ENCODE measurements at regions not wholly inside any gene's neighbourhood (a gene's known extent, or its start where the extent isn't known, plus 50 kb on each side); places are given as distances from the start of the nearest gene placed in this dataset.

- no peak overlapping the region for H3K27ac ChIP-seq
- H3K9me3 ChIP-seq (replicated peaks in 1 of 3): no peaks in the 10 kb centered on the region
- intact Hi-C loops (cut with DNase I): no loop called here
- H3K36me3 ChIP-seq (replicated peaks in 1 of 2): no peaks in the 10 kb centered on the region
- TF ChIP-seq POLR2A (IDR thresholded peaks at IDR 0.05): no peak
- no peak for TF ChIP-seq CTCF (IDR thresholded peaks at IDR 0.05)
- H3K4me1 ChIP-seq (replicated peaks in 1 of 2): no peaks in the 10 kb centered on the region
- DNase-seq: no peak
- no peaks in the 10 kb centered on the region for H3K27me3 ChIP-seq
- no peak overlapping the region for H3K4me3 ChIP-seq
- 80 to 91% (median 86%) methylated on average over 1 of the region's 1 CpG for WGBS, 4 donors
Measured at GRCh38 chr11:121917482-121917881, 198.5 kb downstream of the BLID start.

GRCh38 chr11:121914508-121915059 lies 201.4 kb downstream of the BLID start:
- intact Hi-C loops (cut with DNase I): no loop called here
- no peak for DNase-seq
- Histone ChIP-seq H3K9me3 (replicated peaks in 1 of 3) (no peaks in the 10 kb centered on the region), H3K4me3 (no peak overlapping the region), H3K4me1 (replicated peaks in 1 of 2) (no peaks in the 10 kb centered on the region), H3K27ac (no peak overlapping the region), H3K36me3 (replicated peaks in 1 of 2) (no peaks in the 10 kb centered on the region), H3K27me3 (no peaks in the 10 kb centered on the region)
- WGBS, 4 donors: 46 to 54% (median 53%) methylated on average over 2 of the region's 2 CpGs
- TF ChIP-seq CTCF (IDR thresholded peaks at IDR 0.05) (no peak), POLR2A (IDR thresholded peaks at IDR 0.05) (no peak)

- H3K4me1 ChIP-seq (replicated peaks in 1 of 2): no peaks in the 10 kb centered on the region
- no peaks in the 10 kb centered on the region for H3K36me3 ChIP-seq (replicated peaks in 1 of 2)
- H3K27ac ChIP-seq: no peak overlapping the region
- no peak for DNase-seq
- intact Hi-C loops (cut with DNase I): no loop called here
- 55 to 83% (median 71%) methylated on average over 2 of the region's 2 CpGs for WGBS, 4 donors
- TF ChIP-seq CTCF (IDR thresholded peaks at IDR 0.05): no peak
- TF ChIP-seq POLR2A (IDR thresholded peaks at IDR 0.05): no peak
- H3K9me3 ChIP-seq (replicated peaks in 1 of 3): no peaks in the 10 kb centered on the region
- no peak overlapping the region for H3K4me3 ChIP-seq
- no peaks in the 10 kb centered on the region for H3K27me3 ChIP-seq
Measured at GRCh38 chr11:121909596-121909995, 206.4 kb downstream of the BLID start.

GRCh38 chr11:121907379-121907778 lies 208.6 kb downstream of the BLID start:
- WGBS, 4 donors: 62 to 79% (median 70%) methylated on average over 2 of the region's 2 CpGs
- Histone ChIP-seq H3K36me3 (replicated peaks in 1 of 2) (no peaks in the 10 kb centered on the region), H3K27me3 (no peaks in the 10 kb centered on the region), H3K9me3 (replicated peaks in 1 of 3) (no peaks in the 10 kb centered on the region), H3K4me1 (replicated peaks in 1 of 2) (no peaks in the 10 kb centered on the region), H3K4me3 (no peak overlapping the region), H3K27ac (no peak overlapping the region)
- intact Hi-C loops (cut with DNase I): no loop called here
- no peak for TF ChIP-seq CTCF (IDR thresholded peaks at IDR 0.05)
- no peak for TF ChIP-seq POLR2A (IDR thresholded peaks at IDR 0.05)
- no peak for DNase-seq

All from adrenal gland (tissue), 9 donors.